SIG-M5 treated with dmso at 0.1 percent for 504 hours (cell line): ENCODE measurements at regions not wholly inside any gene's neighbourhood (a gene's known extent, or its start where the extent isn't known, plus 50 kb on each side); places are given as distances from the start of the nearest gene placed in this dataset.
"Not testable (repeated sequence)": the region's sequence is repeated elsewhere in the genome, so short reads cannot be mapped to it uniquely, and the experiment has no call there.

Experiments
- DNase-seq: peaks from one replicate; lab custom pipeline; 2025; ENCODE audit not compliant: unreplicated experiment; lab: John Stamatoyannopoulos, UW

DNA sequence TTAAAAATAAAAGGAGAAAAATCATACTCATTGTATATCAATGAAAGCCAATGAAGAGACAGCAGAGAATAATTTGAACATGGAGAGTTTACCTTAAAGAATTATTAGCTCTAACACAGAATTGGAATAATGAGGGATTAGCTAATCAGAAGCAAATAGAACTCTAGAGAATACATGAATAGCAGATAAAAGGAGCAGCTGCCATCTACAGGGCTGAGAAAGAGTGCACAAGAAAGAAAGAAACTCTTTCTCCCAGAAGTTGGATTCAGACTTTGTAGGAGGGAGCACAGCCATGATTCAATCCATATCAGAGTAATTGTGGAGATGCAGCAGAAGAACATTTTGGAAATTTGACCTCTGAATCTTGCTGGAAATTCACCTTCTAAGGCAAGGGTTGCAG, 1171.2 kb downstream of the PLA2G4A start:
- no peak for DNase-seq

DNA sequence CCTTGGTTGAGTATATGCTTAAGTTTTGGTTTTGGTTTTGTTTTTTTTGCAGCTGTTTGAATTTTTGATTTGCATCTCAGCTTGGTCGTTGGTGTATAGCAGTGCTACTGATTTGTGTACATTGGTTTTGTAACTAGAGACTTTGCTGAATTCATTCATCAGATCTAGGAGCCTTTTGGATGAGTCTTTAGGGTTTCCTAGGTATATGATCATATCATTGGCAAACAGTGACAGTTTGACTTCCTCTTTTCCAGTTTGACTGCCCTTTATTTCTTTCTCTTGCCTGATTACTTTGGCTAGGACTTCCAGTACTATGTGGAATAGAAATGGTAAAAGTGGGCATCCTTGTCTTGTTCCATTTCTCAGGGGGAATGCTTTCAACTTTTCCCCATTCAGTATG, 1174.9 kb downstream of the PLA2G4A start:
- DNase-seq: not testable (repeated sequence)

DNA sequence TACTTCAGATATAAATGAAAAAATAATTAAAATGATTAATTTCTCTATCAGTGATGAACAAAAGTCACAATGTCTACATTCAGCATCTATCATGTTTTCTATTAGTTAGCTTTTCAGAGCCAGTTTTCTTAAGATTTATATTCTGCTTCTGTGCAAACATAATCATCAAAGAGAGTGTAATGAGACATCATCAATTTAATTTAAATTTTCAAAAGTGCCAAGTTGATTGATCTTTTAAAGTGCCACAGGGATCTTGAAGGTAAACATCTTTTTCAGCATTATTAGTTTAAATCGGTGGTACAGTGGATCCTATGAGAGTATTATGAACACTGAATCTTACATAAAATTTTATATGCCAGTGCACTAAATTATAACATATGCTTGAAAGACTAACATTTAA, 1176.1 kb downstream of the PLA2G4A start:
- no peak for DNase-seq

DNA sequence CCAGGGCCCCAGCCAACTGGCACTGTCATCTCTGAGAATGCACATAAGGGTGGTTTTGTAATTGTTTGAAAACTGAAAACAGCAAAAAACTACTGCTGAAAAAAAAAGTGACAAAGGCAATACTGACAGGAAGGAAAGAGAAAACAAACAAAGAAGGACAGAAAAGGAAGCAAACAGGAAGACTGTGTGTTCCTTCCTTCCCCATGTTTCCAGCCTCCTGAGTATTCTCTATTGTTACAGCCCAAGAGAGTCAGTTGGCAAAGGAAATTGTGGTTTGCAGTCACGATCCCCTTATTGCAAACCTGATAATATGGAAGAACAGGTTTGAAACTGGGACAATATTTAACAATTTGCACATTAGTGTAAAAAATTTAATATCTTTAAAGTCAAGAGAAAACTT, 1177.6 kb downstream of the PLA2G4A start:
- no peak for DNase-seq

DNA sequence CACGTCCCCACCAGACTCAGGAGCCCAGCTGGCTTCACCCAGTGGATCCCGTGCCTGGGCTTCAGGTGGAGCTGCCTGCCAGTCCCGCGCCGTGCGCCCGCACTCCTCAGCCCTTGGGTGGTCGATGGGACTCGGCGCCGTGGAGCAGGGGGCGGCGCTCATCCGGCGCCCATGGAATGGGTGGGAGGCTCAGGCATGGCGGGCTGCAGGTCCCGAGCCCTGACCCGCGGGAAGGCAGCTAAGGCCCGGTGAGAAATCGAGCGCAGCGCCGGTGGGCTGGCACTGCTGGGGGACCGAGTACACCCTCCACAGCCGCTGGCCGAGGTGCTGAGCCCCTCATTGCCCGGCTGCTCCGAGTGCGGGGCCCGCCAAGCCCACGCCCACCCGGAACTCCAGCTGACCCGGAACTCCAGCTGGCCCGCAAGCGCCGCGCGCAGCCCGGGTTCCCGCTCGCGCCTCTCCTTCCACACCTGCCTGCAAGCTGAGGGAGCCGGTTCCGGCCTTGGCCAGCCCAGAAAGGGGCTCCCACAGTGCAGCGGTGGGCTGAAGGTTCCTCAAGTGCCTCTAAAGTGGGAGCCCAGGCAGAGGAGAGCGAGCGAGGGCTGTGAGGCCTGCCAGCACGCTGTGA, 1184.6 kb downstream of the PLA2G4A start:
- DNase-seq: not testable (repeated sequence)

DNA sequence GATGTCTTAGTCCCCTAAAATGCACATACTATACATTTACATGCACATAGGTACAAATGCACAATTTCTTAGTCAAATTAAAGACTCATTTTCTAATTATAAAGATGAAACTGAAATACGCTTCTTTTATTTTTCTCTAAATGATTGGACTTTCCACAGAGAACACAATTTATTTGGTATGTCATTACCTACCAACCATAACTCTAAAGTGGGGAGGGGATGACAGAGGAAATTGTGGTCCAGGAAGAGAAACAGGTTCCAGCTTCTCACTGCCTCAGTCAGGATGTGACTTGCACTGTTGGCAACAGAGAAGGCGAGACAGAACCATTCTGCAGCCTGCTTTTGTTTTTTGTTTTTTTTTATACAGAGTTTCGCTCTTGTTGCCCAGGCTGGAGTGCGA, 1189.2 kb downstream of the PLA2G4A start:
- no peak for DNase-seq

DNA sequence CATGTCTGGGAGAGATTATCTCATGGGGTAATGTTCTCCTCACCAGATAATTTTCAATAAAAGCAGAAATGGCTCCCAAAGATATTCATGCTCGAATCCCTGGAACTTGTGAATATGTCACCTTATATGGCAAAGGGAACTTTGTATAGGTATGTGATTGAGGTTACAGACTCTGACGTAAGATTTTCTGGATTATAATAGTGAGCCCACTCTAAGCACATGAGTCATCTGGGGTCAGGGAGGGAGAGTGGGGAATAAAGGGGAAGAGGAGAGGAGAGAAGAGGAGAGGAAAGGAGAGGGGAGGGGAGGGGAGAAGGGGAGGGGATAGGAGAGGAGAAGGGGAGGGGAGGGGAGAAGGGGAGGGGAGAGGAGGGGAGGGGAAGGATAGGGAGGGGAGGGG, 1193.9 kb downstream of the PLA2G4A start:
- DNase-seq: no peak

DNA sequence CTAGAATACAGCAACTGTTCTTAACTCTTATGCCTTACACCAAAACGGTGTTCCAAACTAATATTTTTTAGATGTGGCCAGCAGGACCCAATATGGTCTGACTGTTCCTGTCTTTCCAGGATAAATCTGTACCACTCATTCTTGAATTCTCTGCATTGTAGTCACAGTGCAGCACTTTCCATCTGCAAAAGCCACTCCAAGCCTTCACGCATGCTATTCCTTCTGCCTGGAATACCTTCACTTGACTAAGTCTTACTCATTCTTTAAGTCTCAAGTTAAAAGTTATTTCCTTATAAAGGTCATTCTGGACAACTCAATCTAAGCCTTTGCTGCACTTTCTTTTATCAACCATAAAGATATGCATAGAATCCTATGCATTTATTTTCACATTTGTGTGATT, 1194.5 kb downstream of the PLA2G4A start:
- no peak for DNase-seq

DNA sequence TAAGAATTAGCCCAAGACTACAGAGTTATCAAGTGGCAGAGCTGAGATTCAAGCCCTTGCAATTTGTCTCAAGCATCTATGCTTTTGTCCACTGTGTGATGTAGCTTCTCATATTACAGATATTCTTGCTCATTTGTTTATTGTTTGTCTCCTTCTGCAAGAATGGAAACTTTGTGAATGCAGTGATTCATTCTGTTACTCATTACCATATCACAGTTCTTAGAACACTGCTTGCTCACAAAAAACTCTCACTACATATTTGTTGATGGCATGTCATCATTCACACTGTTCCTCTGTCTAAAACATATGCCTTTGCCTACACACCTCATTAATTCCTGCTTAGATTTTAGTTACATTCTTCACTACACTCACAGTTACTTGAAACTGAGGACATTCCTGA, 1198.9 kb downstream of the PLA2G4A start:
- DNase-seq: no peak

DNA sequence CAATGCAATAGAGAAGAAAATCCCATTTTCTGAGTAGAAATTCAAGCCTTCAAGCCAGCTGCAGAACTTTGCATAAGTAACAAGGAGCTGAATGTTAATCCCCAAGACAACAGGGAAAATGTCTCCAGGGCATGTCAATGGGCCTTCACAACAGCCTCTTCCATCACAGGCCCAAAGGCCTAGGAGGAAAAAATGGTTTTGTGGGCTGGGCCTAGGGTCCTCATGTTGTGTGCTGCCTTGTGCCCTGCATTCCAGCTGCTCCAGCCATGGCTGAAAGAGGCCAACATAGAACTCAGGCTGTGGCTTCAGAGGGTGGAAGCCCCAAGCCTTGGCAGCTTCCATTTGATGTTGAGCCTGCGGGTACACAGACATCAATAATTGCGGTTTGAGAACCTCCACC, 1208.8 kb downstream of the PLA2G4A start:
- not testable (repeated sequence) for DNase-seq

DNA sequence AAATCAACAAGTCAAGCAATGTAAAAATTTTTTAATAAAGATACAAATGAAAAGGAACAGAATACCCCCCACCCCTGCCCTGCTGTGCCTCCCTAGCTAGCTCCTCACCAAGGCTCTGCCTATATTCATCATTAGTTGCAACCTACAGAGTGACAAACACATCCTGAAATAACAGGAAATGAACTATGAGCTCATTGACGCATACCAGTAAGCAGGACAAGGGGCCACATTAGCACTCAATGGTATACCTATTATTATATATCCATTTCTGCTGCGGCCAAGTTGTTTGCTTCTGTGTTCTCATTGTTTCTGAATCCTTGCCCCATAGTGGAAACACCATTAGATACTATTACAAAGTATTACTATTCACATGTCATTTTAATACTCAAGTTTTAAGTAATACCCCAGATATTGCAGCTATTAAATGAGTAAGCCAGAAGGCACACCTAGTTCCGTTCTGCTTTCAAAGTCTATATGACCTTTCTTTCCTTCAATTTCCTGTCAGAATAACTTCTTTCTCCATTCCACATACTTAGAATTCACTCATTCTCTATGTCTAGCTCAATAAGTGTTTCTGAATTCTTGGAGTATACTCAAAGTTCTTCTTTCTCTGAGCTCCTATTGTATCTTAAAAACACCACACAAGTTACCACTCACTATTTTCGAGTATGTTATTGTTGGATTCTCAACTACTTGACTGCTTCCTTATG, 1214.9 kb downstream of the PLA2G4A start:
- no peak for DNase-seq

DNA sequence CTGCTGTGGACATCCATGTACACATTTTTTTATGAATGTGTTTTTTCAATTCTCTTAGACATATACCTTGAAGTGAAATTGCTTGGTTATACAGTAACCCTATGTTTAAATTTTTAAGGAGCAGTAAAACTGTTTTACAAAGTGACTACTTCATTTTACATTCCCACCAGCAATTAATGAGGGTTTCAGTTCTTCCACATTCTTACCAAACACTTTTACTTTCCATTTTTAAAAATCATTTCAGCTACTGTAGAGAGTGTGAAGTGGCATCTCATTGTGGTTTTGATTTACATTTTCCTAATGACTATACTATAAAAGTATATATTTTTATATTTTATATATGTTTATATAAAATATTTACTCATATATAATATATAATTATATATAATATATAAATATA, 1221.5 kb downstream of the PLA2G4A start:
- no peak for DNase-seq

DNA sequence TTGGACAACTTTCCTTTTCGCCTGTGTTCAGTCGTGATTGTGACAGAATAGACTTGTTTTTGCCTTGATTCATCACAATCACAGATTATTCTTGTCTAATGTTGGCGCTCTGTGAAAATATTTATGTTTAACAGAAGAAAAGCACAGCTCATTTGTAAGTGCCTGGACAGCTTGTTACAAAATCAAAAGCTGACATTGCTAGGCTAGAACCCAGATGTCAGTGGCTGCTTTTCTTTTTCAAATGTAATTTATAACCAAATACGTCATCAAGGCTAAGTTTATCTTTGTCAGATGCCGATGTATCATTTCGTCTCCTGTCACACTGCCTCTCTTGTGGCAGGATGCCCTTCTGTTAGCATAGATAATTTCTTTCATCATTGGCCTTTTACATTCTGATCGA, 1227.3 kb downstream of the PLA2G4A start:
- DNase-seq: no peak

DNA sequence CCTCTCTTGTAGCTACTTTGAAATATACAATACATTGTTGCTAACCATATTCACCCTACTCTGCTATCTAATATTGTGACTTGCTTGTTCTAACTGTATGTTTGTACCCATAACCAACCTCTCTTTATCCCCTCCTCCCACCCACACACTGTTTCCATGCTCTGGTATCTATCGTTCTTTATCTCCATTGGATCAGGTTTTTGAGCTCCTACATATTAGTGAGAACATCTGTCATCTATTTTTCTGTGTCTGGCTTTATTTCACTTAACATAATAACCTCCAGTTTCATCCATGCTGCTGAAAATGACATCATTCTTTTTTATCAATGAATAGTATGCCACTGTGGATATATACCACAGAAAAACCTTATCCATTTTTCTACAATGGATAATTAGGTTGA, 1230.1 kb downstream of the PLA2G4A start:
- no peak for DNase-seq

DNA sequence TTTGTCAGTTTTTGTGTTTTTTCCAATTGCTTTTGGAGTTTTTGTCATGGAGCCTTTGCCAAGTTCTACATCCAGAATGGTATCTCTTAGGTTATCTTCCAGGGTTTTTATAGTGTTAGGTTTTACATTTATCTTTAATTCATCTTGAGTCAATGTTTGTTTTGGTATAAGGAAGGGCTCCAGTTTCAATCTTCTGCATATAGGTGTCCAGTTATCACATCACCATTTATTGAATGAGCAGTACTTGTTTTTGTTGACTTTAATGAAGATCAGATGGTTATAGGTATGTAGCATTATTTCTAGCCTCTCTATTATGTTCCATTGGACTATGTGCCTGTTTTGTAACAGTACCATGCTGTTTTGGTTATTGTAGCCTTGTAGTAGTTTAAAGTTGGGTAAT, 1233.1 kb downstream of the PLA2G4A start:
- no peak for DNase-seq

DNA sequence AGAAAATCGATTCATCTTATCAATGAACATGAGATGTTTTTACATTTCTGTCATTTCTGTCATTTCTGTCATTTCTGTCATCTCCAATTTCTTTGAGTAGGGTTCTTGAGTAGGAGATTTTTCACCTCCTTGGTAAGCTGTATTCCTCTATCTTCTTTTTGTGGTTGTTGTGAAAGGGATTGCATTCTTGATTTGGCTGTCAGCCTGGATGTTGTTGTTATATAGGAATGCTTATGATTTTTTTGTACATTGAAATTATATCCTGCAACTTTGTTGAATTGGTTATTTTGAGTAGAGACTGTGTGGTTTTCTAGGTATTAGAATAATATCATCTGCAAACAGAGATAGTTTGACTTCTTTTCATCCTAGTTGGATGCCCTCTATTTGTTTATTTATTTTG, 1233.7 kb downstream of the PLA2G4A start:
- no peak for DNase-seq

DNA sequence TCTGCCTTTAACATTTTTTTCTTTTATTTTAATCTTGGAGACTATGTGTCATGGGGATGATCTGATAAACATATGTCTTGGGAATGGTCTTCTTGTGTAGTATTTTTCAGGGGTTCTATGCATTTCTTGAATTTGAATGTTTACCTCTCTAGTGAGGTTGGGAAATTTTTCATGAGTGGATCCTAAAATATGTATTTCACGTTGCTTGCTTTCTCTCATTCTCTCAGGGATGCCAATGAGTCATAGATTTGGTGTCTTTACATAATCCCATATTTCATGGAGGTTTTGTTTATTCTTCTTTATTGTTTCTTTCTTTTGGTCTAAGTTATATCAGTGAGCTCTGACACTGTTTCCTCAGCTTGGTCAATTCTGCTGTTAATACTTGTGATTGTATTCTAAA, 1237.2 kb downstream of the PLA2G4A start:
- no peak for DNase-seq

DNA sequence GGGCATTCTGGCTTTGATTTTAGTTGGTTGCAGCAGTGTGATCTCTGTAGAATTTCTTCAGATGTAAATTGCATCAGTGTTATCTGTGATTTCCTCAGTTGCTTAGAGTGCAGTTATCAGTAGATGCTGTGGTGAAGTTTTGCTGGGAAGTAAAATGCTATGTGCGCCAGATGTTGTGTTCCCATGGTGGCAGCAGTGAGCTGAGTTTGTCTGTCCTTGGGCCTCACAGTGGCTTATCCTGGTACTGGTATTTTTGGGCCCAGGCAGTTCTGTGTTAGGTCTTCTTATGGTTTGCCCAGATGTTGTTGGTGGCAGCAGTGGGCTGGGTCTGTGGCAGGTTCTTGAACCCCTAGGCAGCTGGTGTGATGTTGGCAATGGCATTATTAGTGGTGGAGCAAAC, 1242.1 kb downstream of the PLA2G4A start:
- DNase-seq: no peak

DNA sequence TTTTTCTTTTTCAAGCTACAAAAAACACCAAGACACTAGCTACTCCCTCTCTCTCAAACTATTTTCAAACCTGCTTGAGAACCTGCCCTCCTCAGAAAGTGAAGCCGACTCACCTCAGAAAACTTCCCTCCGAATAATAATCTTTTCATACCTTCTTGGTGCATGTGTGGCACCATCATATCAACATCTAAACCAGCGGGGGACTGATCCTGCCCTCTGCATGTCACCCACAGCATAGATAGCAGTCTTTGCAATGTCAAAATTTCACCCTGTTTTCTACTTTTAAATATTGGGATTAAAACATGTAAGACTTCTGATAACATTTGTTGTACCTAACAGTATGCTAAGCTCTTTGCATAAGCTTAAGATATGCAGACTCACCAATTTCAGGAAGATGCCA, 1260.3 kb downstream of the PLA2G4A start:
- DNase-seq: no peak

DNA sequence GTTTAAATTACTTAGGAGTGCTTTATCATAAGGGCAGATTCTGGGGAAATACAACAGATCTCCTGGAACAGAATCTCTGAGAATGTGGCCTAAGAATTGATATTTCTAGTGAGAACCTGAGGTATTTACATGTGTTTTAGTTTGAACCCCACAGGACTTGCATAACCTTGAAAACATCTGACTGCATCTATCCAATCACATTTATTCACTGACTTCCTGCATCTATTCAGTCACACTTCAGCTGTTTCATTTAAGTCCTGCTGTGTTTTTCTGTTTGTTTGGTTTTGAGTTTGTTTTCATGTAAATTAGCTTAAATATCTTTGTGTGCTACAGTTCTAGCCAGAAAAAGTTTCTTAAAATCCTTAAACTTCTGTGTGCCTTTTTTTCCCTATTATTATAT, 1260.7 kb downstream of the PLA2G4A start:
- DNase-seq: no peak

DNA sequence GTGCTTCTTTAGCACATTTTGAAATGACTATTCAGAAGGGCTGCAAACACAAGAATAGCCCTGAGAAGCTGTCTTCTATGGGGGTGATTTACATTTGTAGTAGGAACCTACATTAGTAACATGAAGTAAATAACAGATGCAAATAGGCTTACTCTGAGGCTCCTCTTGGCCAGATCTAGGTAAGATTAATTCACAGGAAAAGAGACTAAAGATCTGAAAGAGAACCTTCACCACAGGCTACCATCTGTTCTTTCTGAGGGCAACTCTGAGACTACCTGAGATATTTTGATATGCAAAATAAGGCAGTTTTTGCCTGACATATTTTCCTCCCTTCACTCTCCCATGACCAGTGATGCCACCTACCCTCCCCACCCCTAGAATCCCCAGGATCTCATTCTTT, 1267.8 kb downstream of the PLA2G4A start:
- DNase-seq: no peak

DNA sequence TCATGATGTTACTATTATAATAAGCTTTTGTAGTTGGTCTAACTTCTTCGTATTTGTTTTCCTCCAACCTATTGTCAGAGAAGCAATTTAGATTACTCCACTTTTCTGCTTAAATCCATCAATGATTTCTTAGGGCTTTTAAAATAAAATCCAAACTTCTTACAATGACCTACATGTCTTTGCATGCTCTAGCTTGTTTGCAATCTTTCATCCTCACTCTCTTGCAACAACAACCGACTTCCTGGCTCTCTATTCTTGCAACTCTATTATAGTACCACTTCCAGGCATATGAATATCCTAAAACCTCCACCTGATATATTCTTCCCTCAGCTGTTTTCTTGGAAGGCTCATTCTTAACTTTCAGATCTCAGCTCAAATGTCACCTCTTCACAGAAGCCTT, 1288.7 kb downstream of the PLA2G4A start:
- no peak for DNase-seq

DNA sequence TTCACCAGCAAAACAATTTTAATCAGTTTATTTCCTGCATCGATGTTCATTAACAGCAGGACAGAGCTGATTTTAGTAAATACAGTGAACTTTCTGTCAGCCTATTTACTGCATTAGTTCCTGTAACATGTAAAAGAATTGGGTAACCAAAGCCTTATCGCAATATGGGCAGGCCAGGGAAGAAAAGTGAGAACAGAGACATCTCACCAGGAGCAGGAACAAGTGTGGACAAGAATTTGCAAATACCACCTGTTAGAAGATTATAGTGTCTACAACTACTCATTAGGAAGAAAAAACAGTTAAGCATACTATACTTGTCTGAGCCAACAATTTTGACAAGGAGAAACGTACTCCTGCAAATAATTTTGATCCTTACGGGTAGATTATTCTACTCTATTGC, 1293.9 kb downstream of the PLA2G4A start:
- DNase-seq: peak; percentile 30
